Ishikawa (cell line): ENCODE measurements at regions not wholly inside any gene's neighbourhood (a gene's known extent, or its start where the extent isn't known, plus 50 kb on each side); places are given as distances from the start of the nearest gene placed in this dataset.

Source experiments
- CEBPB ChIP-seq: IDR thresholded peaks from 2 replicates; pipeline ENCODE4 v1.6.1; 2012
- CREB1 ChIP-seq: IDR thresholded peaks from 2 replicates; pipeline ENCODE4 v1.6.1; 2012; ENCODE audit warnings: low read depth
- EGR1 ChIP-seq: IDR thresholded peaks from 2 replicates; pipeline ENCODE4 v1.6.1; 2012
- EP300 ChIP-seq: IDR thresholded peaks from 2 replicates; pipeline ENCODE4 v1.6.1; 2012; ENCODE audit warnings: borderline replicate concordance
- FOXM1 ChIP-seq: IDR thresholded peaks from 2 replicates; pipeline ENCODE4 v1.6.1; 2012; ENCODE audit warnings: low read depth, borderline replicate concordance
- NFIC ChIP-seq: IDR thresholded peaks from 2 replicates; pipeline ENCODE4 v1.6.1; 2012
- RAD21 ChIP-seq: IDR thresholded peaks from 2 replicates; pipeline ENCODE4 v1.6.1; 2012; ENCODE audit warnings: low read depth
- TAF1 ChIP-seq: IDR thresholded peaks from 2 replicates; pipeline ENCODE4 v1.6.1; 2012; ENCODE audit warnings: low read depth, mild to moderate bottlenecking
- TCF12 ChIP-seq: IDR thresholded peaks from 2 replicates; pipeline ENCODE4 v1.6.1; 2012; ENCODE audit warnings: low read depth
- TEAD4 ChIP-seq: IDR thresholded peaks from 2 replicates; pipeline ENCODE4 v1.6.1; 2012
- YY1 ChIP-seq: IDR thresholded peaks from 2 replicates; pipeline ENCODE4 v1.6.1; 2012; ENCODE audit warnings: low read depth
- ZBTB7A ChIP-seq: IDR thresholded peaks from 2 replicates; pipeline ENCODE4 v1.6.1; 2012; ENCODE audit warnings: low read depth
- TF ChIP-seq, protein P1 (sequence below): IDR thresholded peaks from 2 replicates; pipeline ENCODE4 v1.6.1; 2012
- TF ChIP-seq, protein P2 (sequence below): IDR thresholded peaks from 2 replicates; pipeline ENCODE4 v1.6.1; 2012; ENCODE audit warnings: low read depth, mild to moderate bottlenecking
- TF ChIP-seq, protein P3 (sequence below): IDR thresholded peaks from 2 replicates; pipeline ENCODE4 v1.6.1; 2012

DNA sequence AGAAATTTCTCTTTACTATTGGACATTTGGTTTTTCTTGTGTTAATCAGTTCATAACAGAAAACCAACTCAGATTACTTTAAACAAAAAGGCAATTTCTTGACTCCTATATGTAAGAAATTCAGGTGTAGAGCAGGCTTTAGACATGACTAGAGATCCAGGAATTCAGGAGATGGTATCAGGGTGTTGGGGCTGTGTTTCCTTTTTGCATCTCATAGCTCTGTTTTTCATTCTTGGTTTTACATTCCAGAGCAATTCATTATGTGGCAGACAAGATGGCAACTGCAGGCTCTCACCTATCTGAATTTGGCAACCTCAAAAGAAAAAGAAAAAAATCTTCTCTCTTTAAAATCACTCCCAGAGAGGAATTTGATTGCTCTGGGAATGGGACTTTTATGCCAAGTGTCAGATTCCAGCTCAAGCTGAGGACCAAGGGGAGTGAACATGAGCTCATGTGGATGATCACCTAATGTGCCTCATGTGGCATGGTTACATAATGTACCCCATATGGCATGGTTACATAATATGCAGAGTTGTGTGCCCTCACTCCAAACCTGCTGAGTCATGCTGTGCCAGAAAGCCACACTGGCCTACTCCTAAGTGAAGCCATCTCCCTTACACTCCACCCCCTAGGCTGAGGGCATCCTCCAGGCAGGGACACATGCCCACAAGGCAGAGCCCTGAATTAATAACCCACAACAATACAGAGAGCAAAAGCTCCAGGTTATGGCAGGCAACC, 282.7 kb downstream of the MBD2 start:
- TF ChIP-seq ZBTB7A: no peak
- TF ChIP-seq TEAD4: no peak
- TF ChIP-seq, protein P1, sequence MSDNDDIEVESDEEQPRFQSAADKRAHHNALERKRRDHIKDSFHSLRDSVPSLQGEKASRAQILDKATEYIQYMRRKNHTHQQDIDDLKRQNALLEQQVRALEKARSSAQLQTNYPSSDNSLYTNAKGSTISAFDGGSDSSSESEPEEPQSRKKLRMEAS: no peak
- no peak for TF ChIP-seq TCF12
- TF ChIP-seq RAD21: no peak
- TF ChIP-seq FOXM1: no peak
- no peak for TF ChIP-seq TAF1
- TF ChIP-seq CREB1: no peak
- no peak for TF ChIP-seq EP300

DNA sequence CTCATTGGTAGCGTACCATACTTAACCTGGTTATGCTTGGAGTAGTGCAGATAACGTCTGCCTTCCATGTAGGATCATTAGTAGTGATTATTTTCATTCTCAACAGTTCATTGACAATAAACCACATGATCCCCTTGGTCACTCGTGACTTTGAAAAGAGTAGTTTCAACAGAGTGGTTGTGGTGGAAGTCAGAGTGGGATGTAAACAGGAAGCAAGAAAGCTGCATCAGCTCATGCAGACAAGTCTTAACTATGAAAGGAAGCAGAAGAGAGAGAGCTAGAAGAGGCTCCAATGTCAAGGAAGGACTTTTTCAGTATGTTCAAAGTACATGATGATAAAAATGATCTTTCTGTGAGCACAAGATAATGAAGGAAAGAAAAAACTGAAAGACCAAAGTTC, 287.4 kb downstream of the MBD2 start:
- TF ChIP-seq YY1 (no peak), CREB1 (no peak), RAD21 (no peak), NFIC (no peak), FOXM1 (no peak), EGR1 (no peak), TAF1 (no peak), EP300 (no peak), ZBTB7A (no peak), TEAD4 (no peak), TCF12 (no peak), CEBPB (no peak)
- TF ChIP-seq, protein P2, sequence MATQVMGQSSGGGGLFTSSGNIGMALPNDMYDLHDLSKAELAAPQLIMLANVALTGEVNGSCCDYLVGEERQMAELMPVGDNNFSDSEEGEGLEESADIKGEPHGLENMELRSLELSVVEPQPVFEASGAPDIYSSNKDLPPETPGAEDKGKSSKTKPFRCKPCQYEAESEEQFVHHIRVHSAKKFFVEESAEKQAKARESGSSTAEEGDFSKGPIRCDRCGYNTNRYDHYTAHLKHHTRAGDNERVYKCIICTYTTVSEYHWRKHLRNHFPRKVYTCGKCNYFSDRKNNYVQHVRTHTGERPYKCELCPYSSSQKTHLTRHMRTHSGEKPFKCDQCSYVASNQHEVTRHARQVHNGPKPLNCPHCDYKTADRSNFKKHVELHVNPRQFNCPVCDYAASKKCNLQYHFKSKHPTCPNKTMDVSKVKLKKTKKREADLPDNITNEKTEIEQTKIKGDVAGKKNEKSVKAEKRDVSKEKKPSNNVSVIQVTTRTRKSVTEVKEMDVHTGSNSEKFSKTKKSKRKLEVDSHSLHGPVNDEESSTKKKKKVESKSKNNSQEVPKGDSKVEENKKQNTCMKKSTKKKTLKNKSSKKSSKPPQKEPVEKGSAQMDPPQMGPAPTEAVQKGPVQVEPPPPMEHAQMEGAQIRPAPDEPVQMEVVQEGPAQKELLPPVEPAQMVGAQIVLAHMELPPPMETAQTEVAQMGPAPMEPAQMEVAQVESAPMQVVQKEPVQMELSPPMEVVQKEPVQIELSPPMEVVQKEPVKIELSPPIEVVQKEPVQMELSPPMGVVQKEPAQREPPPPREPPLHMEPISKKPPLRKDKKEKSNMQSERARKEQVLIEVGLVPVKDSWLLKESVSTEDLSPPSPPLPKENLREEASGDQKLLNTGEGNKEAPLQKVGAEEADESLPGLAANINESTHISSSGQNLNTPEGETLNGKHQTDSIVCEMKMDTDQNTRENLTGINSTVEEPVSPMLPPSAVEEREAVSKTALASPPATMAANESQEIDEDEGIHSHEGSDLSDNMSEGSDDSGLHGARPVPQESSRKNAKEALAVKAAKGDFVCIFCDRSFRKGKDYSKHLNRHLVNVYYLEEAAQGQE: no peak
- TF ChIP-seq, protein P3, sequence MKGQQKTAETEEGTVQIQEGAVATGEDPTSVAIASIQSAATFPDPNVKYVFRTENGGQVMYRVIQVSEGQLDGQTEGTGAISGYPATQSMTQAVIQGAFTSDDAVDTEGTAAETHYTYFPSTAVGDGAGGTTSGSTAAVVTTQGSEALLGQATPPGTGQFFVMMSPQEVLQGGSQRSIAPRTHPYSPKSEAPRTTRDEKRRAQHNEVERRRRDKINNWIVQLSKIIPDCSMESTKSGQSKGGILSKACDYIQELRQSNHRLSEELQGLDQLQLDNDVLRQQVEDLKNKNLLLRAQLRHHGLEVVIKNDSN: no peak
- TF ChIP-seq, protein P1: no peak

DNA sequence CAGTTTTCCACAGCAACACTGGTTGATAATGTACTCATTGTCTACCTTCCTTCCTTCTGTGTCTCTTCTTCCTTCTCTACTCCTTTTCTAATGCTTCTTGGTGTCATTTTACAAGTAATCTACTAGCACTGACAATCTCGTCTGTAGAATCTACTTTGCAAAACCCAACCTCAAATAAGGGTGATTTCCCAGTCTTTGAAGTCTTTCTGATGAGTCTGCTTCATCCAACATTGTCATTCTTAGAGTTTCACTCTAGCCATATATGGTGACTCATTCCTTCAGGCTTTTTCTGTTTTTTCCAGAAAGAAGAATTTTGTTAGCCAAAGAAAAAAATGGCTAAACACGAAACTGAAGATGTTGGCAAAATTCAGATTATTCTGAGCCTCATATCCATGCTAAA, 288.7 kb downstream of the MBD2 start:
- TF ChIP-seq TEAD4 (no peak), FOXM1 (no peak), EP300 (no peak), TCF12 (no peak), NFIC (no peak), YY1 (no peak), EGR1 (no peak), CEBPB (no peak), TAF1 (no peak), CREB1 (no peak), RAD21 (no peak), ZBTB7A (no peak)
- TF ChIP-seq, protein P2: no peak
- TF ChIP-seq, protein P1: no peak
- TF ChIP-seq, protein P3: no peak

DNA sequence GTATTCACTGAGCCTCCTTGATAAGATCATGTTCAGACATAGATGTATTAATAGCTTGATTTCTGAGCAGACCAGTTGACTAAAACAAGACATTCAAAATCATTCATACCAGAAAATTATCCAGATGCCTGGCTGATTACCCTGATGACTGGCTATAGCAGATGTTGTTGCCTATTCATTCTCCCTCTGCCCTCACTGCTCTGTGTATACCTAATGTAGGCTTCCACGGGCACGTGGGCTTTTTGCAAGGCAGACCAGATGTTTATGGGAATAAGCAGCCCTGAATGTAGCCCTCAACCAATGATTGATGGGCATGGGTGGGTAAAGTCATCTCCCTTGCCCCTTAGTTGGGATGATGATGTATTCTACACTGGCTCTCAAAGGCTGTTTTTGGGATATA, 289.1 kb downstream of the MBD2 start:
- no peak for TF ChIP-seq TEAD4
- TF ChIP-seq, protein P3: no peak
- TF ChIP-seq RAD21: no peak
- TF ChIP-seq ZBTB7A: no peak
- TF ChIP-seq, protein P2: no peak
- no peak for TF ChIP-seq CEBPB
- no peak for TF ChIP-seq YY1
- no peak for TF ChIP-seq EGR1
- no peak for TF ChIP-seq TAF1
